Gastroesophageal sphincter (tissue), 3 donors: ENCODE measurements at regions not wholly inside any gene's neighbourhood (a gene's known extent, or its start where the extent isn't known, plus 50 kb on each side); places are given as distances from the start of the nearest gene placed in this dataset.

ENCODE experiments used
- CTCF ChIP-seq, 4 experiments: fragments of 200-600 bp in 2 of 4; fragments of 450-650 bp in 2 of 4; sonication (generic) in 1 of 4; IDR thresholded peaks; one replicate each; pipeline ENCODE4 v1.5.1; 2017 to 2019; ENCODE audit warnings: antibody characterized with exemption in 4 of 4, mild to moderate bottlenecking in 2 of 4, moderate library complexity in 2 of 4
- EP300 ChIP-seq: sonication (generic); formaldehyde crosslinking; IDR thresholded peaks from one replicate; pipeline ENCODE4 v1.6.1; 2017; ENCODE audit warnings: antibody characterized with exemption, mild to moderate bottlenecking
- POLR2A ChIP-seq, 2 donors: fragments of 450-650 bp; IDR thresholded peaks; one replicate each; pipeline ENCODE4 v1.6.1; 2017; ENCODE audit warnings: antibody characterized with exemption in 2 of 2, mild to moderate bottlenecking in 2 of 2, moderate library complexity in 1 of 2
- POLR2AphosphoS5 ChIP-seq: sonication (generic); formaldehyde crosslinking; IDR thresholded peaks from one replicate; pipeline ENCODE4 v1.6.1; 2017; ENCODE audit warnings: antibody characterized with exemption

GRCh38 chr3:6180171-6180570 lies 680.7 kb upstream of the GRM7 start:
- no peak for TF ChIP-seq EP300
- TF ChIP-seq CTCF (IDR thresholded peaks at IDR 0.05) = no peak
- TF ChIP-seq POLR2A (IDR thresholded peaks at IDR 0.05) = no peak
- TF ChIP-seq POLR2AphosphoS5 = no peak
